H1 (cell line): ENCODE measurements at regions not wholly inside any gene's neighbourhood (a gene's known extent, or its start where the extent isn't known, plus 50 kb on each side); places are given as distances from the start of the nearest gene placed in this dataset.

ENCODE experiments used
- CTCF ChIA-PET: fragments of 300-600 bp; sonication (Branson Sonifier 250); formaldehyde crosslinking; loops from one replicate; lab custom pipeline; 2021; ENCODE audit not compliant: partially characterized antibody; lab: Charles Lee
- POLR2A ChIA-PET: fragments of 300-600 bp; sonication (Branson Sonifier 250); formaldehyde crosslinking; loops from one replicate; lab custom pipeline; 2021; ENCODE audit warnings: inconsistent platforms; ENCODE audit not compliant: partially characterized antibody; lab: Charles Lee
- DNase-seq, 2 experiments: peaks; one replicate each; pipeline versions ENCODE4 v3.0.0 to v3.0.0-alpha.2; 2010 to 2022; ENCODE audit warnings: low spot score in 2 of 2, low read depth in 1 of 2, mixed read lengths in 1 of 2
- FAIRE-seq: peaks from 2 replicates; lab custom pipeline; 2011; peaks lifted over from hg19 to GRCh38; lab: Jason Lieb, UNC
- H2AFZ ChIP-seq: 2 replicates; pipeline ENCODE4 v1.8.1; 2012; ENCODE audit warnings: low read length, inconsistent platforms
- H2AK5ac ChIP-seq: 2 replicates; pipeline ENCODE4 v1.6.1; 2013; ENCODE audit warnings: low read depth, low read length
- H2BK120ac ChIP-seq: replicated peaks from 2 replicates; pipeline ENCODE3; 2013; ENCODE audit warnings: low read depth, low read length, inconsistent platforms
- H2BK12ac ChIP-seq: 2 replicates; pipeline ENCODE4 v1.6.1; 2013; ENCODE audit warnings: low read depth, low read length
- H2BK15ac ChIP-seq: 2 replicates; pipeline ENCODE4 v1.6.1; 2013; ENCODE audit warnings: low read length
- H2BK20ac ChIP-seq: 2 replicates; pipeline ENCODE4 v1.6.1; 2013; ENCODE audit warnings: low read length
- H2BK5ac ChIP-seq: 2 replicates; pipeline ENCODE4 v1.6.1; 2013; ENCODE audit warnings: low read depth, low read length
- H3K14ac ChIP-seq: 2 replicates; pipeline ENCODE4 v1.6.1; 2013; ENCODE audit warnings: inconsistent platforms; ENCODE audit not compliant: insufficient read length
- H3K18ac ChIP-seq: 2 replicates; pipeline ENCODE4 v1.6.1; 2013; ENCODE audit warnings: low read length; ENCODE audit errors: extremely low read depth
- H3K23ac ChIP-seq: 2 replicates; pipeline ENCODE4 v1.6.1; 2013; ENCODE audit warnings: inconsistent platforms; ENCODE audit not compliant: insufficient read length
- H3K23me2 ChIP-seq: 2 replicates; pipeline ENCODE4 v1.6.1; 2013; ENCODE audit warnings: low read depth, low read length
- H3K27ac ChIP-seq: 2 replicates; pipeline ENCODE4 v1.6.1; 2011; ENCODE audit warnings: low read depth, low read length, inconsistent platforms
- H3K27me3 ChIP-seq, 4 experiments: replicated peaks in 1 of 4; 1 replicate in 1 of 4; 2 replicates in 3 of 4; pipeline versions ENCODE4 v1.6.1 to v1.8.1; 2011 to 2013; ENCODE audit warnings: low read length in 3 of 4, mild to moderate bottlenecking in 3 of 4, inconsistent platforms in 2 of 4, mixed read lengths in 2 of 4, moderate library complexity in 1 of 4; ENCODE audit not compliant: control insufficient read depth in 3 of 4, insufficient read depth in 3 of 4; ENCODE audit errors: extremely low read depth in 1 of 4
- H3K36me3 ChIP-seq, 4 experiments: 2 replicates each; pipeline versions ENCODE4 v1.6.1 to v1.8.1; 2011 to 2013; ENCODE audit warnings: mild to moderate bottlenecking in 4 of 4, low read length in 3 of 4, moderate library complexity in 2 of 4, control low read depth in 1 of 4, inconsistent platforms in 1 of 4; ENCODE audit not compliant: insufficient read depth in 4 of 4, control insufficient read depth in 2 of 4
- H3K4ac ChIP-seq: replicated peaks from 2 replicates; pipeline ENCODE3; 2013; ENCODE audit warnings: low read length, low read depth, mixed read lengths, inconsistent platforms; ENCODE audit not compliant: insufficient read length
- H3K4me1 ChIP-seq, 4 experiments: replicated peaks in 1 of 4; 1 replicate in 1 of 4; 2 replicates in 3 of 4; pipeline versions ENCODE4 v1.6.1 to v1.8.1; 2011 to 2013; ENCODE audit warnings: low read length in 3 of 4, inconsistent platforms in 2 of 4, mixed read lengths in 1 of 4; ENCODE audit not compliant: insufficient read depth in 4 of 4, control insufficient read depth in 3 of 4
- H3K4me2 ChIP-seq, 2 experiments: 2 replicates each; pipeline versions ENCODE4 v1.6.1 to v1.8.1; 2011 to 2013; ENCODE audit warnings: low read depth in 2 of 2, low read length in 2 of 2, control low read depth in 1 of 2, inconsistent platforms in 1 of 2, mild to moderate bottlenecking in 1 of 2; ENCODE audit not compliant: insufficient read depth in 1 of 2
- H3K4me3 ChIP-seq, 4 experiments: fragments of 200-600, 300-600 bp in 1 of 4; sonication (generic), shearing (Covaris generic), sonication (Bioruptor Twin) in 1 of 4; 2 replicates each; pipeline versions ENCODE4 v1.5.1 to v1.8.1; 2011 to 2016; ENCODE audit warnings: low read length in 4 of 4, low read depth in 3 of 4, control low read depth in 2 of 4, inconsistent platforms in 2 of 4, mild to moderate bottlenecking in 2 of 4, mixed read lengths in 1 of 4, moderate library complexity in 1 of 4; ENCODE audit not compliant: insufficient read depth in 2 of 4; ENCODE audit errors: extremely low read depth in 1 of 4
- H3K56ac ChIP-seq: replicated peaks from 2 replicates; pipeline ENCODE3; 2013; ENCODE audit warnings: low read depth, mild to moderate bottlenecking, mixed read lengths, low read length, inconsistent platforms; ENCODE audit not compliant: insufficient read length
- H3K79me1 ChIP-seq: 2 replicates; pipeline ENCODE4 v1.6.1; 2013; ENCODE audit warnings: low read depth, low read length, control low read depth
- H3K79me2 ChIP-seq, 2 experiments: 2 replicates each; pipeline versions ENCODE4 v1.6.1 to v1.8.1; 2012 to 2013; ENCODE audit warnings: low read length in 2 of 2, mild to moderate bottlenecking in 2 of 2, inconsistent platforms in 1 of 2; ENCODE audit not compliant: insufficient read depth in 2 of 2, control insufficient read depth in 1 of 2
- H3K9ac ChIP-seq, 4 experiments: replicated peaks in 1 of 4; 1 replicate in 1 of 4; 2 replicates in 3 of 4; pipeline versions ENCODE4 v1.6.1 to v1.8.1; 2011 to 2013; ENCODE audit warnings: low read depth in 3 of 4, low read length in 3 of 4, control low read depth in 2 of 4, mild to moderate bottlenecking in 2 of 4, moderate library complexity in 2 of 4, inconsistent platforms in 1 of 4; ENCODE audit errors: extremely low read depth in 1 of 4
- H3K9me3 ChIP-seq, 2 experiments: 2 replicates each; pipeline versions ENCODE4 v1.6.1 to v1.8.1; 2012 to 2013; ENCODE audit warnings: mild to moderate bottlenecking in 2 of 2, moderate library complexity in 2 of 2, control low read depth in 1 of 2, inconsistent platforms in 1 of 2, low read depth in 1 of 2, low read length in 1 of 2, mixed read lengths in 1 of 2; ENCODE audit not compliant: insufficient read depth in 2 of 2
- H4K20me1 ChIP-seq, 2 experiments: replicated peaks in 1 of 2; 2 replicates each; pipeline versions ENCODE3 to v1.8.1; 2011 to 2013; ENCODE audit warnings: inconsistent platforms in 2 of 2, low read length in 2 of 2, mild to moderate bottlenecking in 1 of 2; ENCODE audit not compliant: insufficient read depth in 2 of 2, control insufficient read depth in 1 of 2
- H4K5ac ChIP-seq: 2 replicates; pipeline ENCODE4 v1.6.1; 2013; ENCODE audit warnings: low read length, low read depth, mixed read lengths, inconsistent platforms; ENCODE audit not compliant: insufficient read length
- H4K8ac ChIP-seq: 2 replicates; pipeline ENCODE4 v1.8.0; 2013; ENCODE audit warnings: mild to moderate bottlenecking, moderate library complexity, low read length, inconsistent platforms; ENCODE audit not compliant: insufficient read depth; ENCODE audit errors: extremely low read depth
- H4K91ac ChIP-seq: replicated peaks from 2 replicates; pipeline ENCODE3; 2013; ENCODE audit warnings: low read length, mixed read lengths, inconsistent platforms; ENCODE audit not compliant: insufficient read length
- EGR1 ChIP-seq: IDR thresholded peaks from 2 replicates; pipeline ENCODE4 v1.6.1; 2011; ENCODE audit warnings: low read depth, low read length, borderline replicate concordance
- GTF2F1 ChIP-seq: IDR thresholded peaks from 2 replicates; pipeline ENCODE4 v1.6.1; 2012; ENCODE audit warnings: low read depth, low read length, improper control_type of control experiment, borderline replicate concordance
- RNF2 ChIP-seq: fragments of 200-900, 300-1000 bp; sonication (generic); IDR thresholded peaks from 2 replicates; pipeline ENCODE4 v1.7.1; 2016; ENCODE audit warnings: borderline replicate concordance, low read depth, mild to moderate bottlenecking, antibody characterized with exemption, low read length; ENCODE audit not compliant: poor library complexity, severe bottlenecking; ENCODE audit errors: missing control alignments
- WGBS, 2 experiments: shearing (Covaris generic) in 1 of 2; methylation state at CpG; one replicate each; pipeline versions ENCODE4 v1.1.6 to v1.1.7; 2013 to 2015; ENCODE audit warnings: low lambda C conversion rate in 2 of 2, mixed read lengths in 2 of 2, inconsistent platforms in 1 of 2, low coverage in 1 of 2, missing lambda C conversion rate in 1 of 2; ENCODE audit not compliant: insufficient replicate concordance in 2 of 2, insufficient coverage in 1 of 2, insufficient read length in 1 of 2; ENCODE audit errors: extremely low coverage in 1 of 2, missing lambda C conversion rate in 1 of 2; 5-methylcytosine and 5-hydroxymethylcytosine counted together
- TF ChIP-seq, protein P1 (sequence below): IDR thresholded peaks from 2 replicates; pipeline ENCODE4 v1.6.1; 2012; ENCODE audit warnings: inconsistent platforms

DNA sequence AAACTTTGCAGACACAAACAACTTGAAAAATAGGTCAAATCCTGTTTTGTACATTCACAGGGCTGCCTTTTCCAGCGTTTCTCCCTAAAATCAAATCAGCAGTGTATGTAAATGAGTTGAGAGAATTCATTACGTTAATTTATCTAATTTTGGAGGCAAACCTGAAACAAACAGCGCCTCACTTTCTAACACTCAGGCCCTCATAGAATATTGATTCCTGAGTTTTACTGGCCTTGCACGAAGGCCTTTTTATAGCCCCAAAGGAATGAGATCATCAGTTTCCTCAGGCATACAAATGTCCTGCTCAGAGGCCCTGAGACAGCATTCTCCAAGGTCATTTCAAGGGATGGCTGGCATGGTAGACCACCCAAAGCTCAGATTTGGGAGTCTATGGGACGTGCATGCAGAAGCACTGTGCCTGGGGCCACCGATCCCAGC is 131.7 kb upstream of the CHST15 start:
- H3K36me3 ChIP-seq: no peaks in the 10 kb centered on the region; a peak in 1 of 8 replicates
- H3K9ac ChIP-seq: no peak overlapping the region
- H3K4me1 ChIP-seq: peaks cover 0 to 8% (median 6%) of the 10 kb centered on the region in 4 experiments; a peak in 3 of 7 replicates
- no peak overlapping the region for H3K4me3 ChIP-seq
- no peak overlapping the region for H3K4ac ChIP-seq
- no peaks in the 10 kb centered on the region for H3K79me2 ChIP-seq
- no peak overlapping the region for H2BK20ac ChIP-seq
- POLR2A ChIA-PET: no interaction called here
- H3K23me2 ChIP-seq: no peaks in the 10 kb centered on the region
- no peaks in the 10 kb centered on the region for H3K79me1 ChIP-seq
- no peak for TF ChIP-seq RNF2
- TF ChIP-seq, protein P1, sequence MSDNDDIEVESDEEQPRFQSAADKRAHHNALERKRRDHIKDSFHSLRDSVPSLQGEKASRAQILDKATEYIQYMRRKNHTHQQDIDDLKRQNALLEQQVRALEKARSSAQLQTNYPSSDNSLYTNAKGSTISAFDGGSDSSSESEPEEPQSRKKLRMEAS: no peak
- TF ChIP-seq EGR1: no peak
- TF ChIP-seq GTF2F1: no peak
- TF ChIP-seq, all 59 proteins: peak for 0
- DNase-seq (no peak), FAIRE-seq (no peak)
- H2AK5ac ChIP-seq: no peak overlapping the region
- no peak overlapping the region for H2AFZ ChIP-seq
- no peak overlapping the region for H2BK15ac ChIP-seq
- CTCF ChIA-PET: interaction anchor here (0.9 to 1.4 kb wide), 3 partner anchors 8 to 24 kb away, joined by 3 read pairs; no protein-coding TSS in a partner anchor
- peak overlapping the region; percentile 37; the same call in 1 of the 2 replicates for H4K8ac ChIP-seq
- H3K56ac ChIP-seq: no peak overlapping the region
- H3K4me2 ChIP-seq: no peak overlapping the region
- H4K5ac ChIP-seq: no peak overlapping the region
- no peaks in the 10 kb centered on the region; a peak in 2 of 7 replicates for H3K27me3 ChIP-seq
- H3K27ac ChIP-seq: no peak overlapping the region
- H3K18ac ChIP-seq: no peak overlapping the region
- no peak overlapping the region for H3K14ac ChIP-seq
- no peak overlapping the region for H2BK12ac ChIP-seq
- no peak overlapping the region for H4K91ac ChIP-seq
- no peak overlapping the region for H2BK5ac ChIP-seq
- 91% methylated on average over 6 of the region's 6 CpGs; no CpG with 5 or more reads in 1 of the 2 experiments for WGBS, 2 experiments
- H3K9me3 ChIP-seq: peaks cover 0 to 28% of the 10 kb centered on the region in 2 experiments; a peak in 3 of 4 replicates
- no peak overlapping the region for H2BK120ac ChIP-seq
- no peak overlapping the region for H3K23ac ChIP-seq
- H4K20me1 ChIP-seq: no peaks in the 10 kb centered on the region
